GM20000 (cell line): ENCODE measurements at regions not wholly inside any gene's neighbourhood (a gene's known extent, or its start where the extent isn't known, plus 50 kb on each side); places are given as distances from the start of the nearest gene placed in this dataset.

Source experiments
- DNase-seq: peaks from one replicate; pipeline ENCODE4 v3.0.0; 2012; ENCODE audit warnings: low spot score
- CTCF ChIP-seq: IDR thresholded peaks from 2 replicates; pipeline ENCODE4 v1.5.1; 2012; ENCODE audit warnings: mild to moderate bottlenecking, control low read depth; ENCODE audit errors: extremely low read depth, missing control alignments

GRCh38 chr4:181950372-181951127 is 292.7 kb upstream of the TENM3 start:
- TF ChIP-seq CTCF, result no peak
- DNase-seq, result no peak

GRCh38 chr4:181951265-181951664 is 291.9 kb upstream of the TENM3 start:
- DNase-seq, result no peak

GRCh38 chr4:181952478-181952877 is 290.7 kb upstream of the TENM3 start:
- no peak for TF ChIP-seq CTCF
- no peak for DNase-seq

More at GRCh38 chr4:181951265-181951664, 291.9 kb upstream of the TENM3 start:
- TF ChIP-seq CTCF, result no peak

GRCh38 chr4:181956512-181956911 is 286.7 kb upstream of the TENM3 start:
- no peak for TF ChIP-seq CTCF
- DNase-seq, result no peak

GRCh38 chr4:181957088-181957487 is 286.1 kb upstream of the TENM3 start:
- no peak for TF ChIP-seq CTCF

GRCh38 chr4:181958446-181958845 is 284.8 kb upstream of the TENM3 start:
- no peak for DNase-seq
- no peak for TF ChIP-seq CTCF

More at GRCh38 chr4:181957088-181957487, 286.1 kb upstream of the TENM3 start:
- no peak for DNase-seq

- TF ChIP-seq CTCF, result no peak
- no peak for DNase-seq
Measured at GRCh38 chr4:181959121-181959520, 284.1 kb upstream of the TENM3 start.
